NB4 (cell line): ENCODE measurements at regions not wholly inside any gene's neighbourhood (a gene's known extent, or its start where the extent isn't known, plus 50 kb on each side); places are given as distances from the start of the nearest gene placed in this dataset.

Experiments used
- MYC ChIP-seq: IDR thresholded peaks from 2 replicates; pipeline ENCODE4 v1.6.1; 2011; ENCODE audit warnings: low read depth, low read length
- POLR2A ChIP-seq: IDR thresholded peaks from 2 replicates; pipeline ENCODE4 v1.6.1; 2011; ENCODE audit warnings: mild to moderate bottlenecking; ENCODE audit not compliant: insufficient read length; ENCODE audit errors: extremely low read depth
- TF ChIP-seq, protein P1 (sequence below): IDR thresholded peaks from one replicate; pipeline ENCODE4 v1.5.1; 2012; ENCODE audit warnings: low read depth, low read length
- TF ChIP-seq, protein P2 (sequence below): IDR thresholded peaks from 2 replicates; pipeline ENCODE4 v1.6.1; 2011; ENCODE audit warnings: low read depth, low read length

DNA sequence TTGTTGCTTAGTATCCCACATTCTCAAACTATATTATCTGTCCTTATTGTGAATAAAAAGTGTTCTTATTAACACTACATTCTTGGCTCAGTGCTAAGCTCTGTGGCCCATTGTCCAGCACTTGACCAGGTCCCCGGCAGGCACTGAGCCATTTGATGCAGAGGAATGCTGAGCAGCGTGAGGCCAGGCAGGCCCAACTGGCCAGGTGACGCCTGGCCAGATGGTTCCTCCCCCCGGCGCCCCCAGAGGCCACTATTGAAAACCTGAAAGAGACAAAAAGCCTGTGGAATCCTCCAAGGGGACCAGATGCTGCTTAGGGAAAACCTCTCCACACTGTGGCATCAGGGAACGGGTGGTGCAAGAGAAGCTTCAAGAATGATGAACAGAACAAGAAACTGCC, 597.5 kb upstream of the JAG1 start:
- TF ChIP-seq, protein P1, sequence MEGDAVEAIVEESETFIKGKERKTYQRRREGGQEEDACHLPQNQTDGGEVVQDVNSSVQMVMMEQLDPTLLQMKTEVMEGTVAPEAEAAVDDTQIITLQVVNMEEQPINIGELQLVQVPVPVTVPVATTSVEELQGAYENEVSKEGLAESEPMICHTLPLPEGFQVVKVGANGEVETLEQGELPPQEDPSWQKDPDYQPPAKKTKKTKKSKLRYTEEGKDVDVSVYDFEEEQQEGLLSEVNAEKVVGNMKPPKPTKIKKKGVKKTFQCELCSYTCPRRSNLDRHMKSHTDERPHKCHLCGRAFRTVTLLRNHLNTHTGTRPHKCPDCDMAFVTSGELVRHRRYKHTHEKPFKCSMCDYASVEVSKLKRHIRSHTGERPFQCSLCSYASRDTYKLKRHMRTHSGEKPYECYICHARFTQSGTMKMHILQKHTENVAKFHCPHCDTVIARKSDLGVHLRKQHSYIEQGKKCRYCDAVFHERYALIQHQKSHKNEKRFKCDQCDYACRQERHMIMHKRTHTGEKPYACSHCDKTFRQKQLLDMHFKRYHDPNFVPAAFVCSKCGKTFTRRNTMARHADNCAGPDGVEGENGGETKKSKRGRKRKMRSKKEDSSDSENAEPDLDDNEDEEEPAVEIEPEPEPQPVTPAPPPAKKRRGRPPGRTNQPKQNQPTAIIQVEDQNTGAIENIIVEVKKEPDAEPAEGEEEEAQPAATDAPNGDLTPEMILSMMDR: peak; percentile 12
- TF ChIP-seq POLR2A (no peak), MYC (no peak)
- TF ChIP-seq, protein P2, sequence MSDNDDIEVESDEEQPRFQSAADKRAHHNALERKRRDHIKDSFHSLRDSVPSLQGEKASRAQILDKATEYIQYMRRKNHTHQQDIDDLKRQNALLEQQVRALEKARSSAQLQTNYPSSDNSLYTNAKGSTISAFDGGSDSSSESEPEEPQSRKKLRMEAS: no peak
